GM19324 (cell line): ENCODE measurements at regions not wholly inside any gene's neighbourhood (a gene's known extent, or its start where the extent isn't known, plus 50 kb on each side); places are given as distances from the start of the nearest gene placed in this dataset.
"Not testable (repeated sequence)": the region's sequence is repeated elsewhere in the genome, so short reads cannot be mapped to it uniquely, and the experiment has no call there.

ENCODE experiments used
- ATAC-seq: cut with Tn5 transposase; IDR thresholded peaks from one replicate; pipeline ENCODE4 v1.9.1; 2021; ENCODE audit warnings: mild to moderate bottlenecking, moderate library complexity; ENCODE audit not compliant: unreplicated experiment, low FRiP score

DNA sequence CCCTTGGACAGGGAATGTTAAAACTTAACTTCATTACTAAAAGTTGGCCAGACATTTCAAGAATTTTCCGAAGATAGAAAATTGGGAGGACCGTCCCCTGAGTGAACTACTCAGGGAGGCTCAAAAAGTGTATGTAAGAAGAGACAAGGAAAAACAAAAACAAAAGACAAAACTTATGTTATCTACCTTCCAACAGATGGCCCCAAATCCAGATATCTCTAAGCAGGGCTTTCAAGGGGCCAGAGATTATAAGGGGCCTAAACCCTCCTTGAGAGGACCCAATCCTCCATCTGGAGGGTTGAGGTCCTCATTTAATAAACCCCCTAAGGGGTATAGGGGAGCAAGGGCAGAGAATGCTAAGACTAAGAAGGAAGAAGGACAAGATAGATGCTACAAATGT, 203.6 kb downstream of the SH2D4B start:
- no peak for ATAC-seq

- ATAC-seq: no peak
Observed at GRCh38 chr10:80750268-80750667, 212.6 kb downstream of the SH2D4B start.

- ATAC-seq: no peak
Observed at GRCh38 chr10:80751940-80752339, 214.2 kb downstream of the SH2D4B start.

- ATAC-seq: no peak
Observed at GRCh38 chr10:80753612-80754011, 215.9 kb downstream of the SH2D4B start.

DNA sequence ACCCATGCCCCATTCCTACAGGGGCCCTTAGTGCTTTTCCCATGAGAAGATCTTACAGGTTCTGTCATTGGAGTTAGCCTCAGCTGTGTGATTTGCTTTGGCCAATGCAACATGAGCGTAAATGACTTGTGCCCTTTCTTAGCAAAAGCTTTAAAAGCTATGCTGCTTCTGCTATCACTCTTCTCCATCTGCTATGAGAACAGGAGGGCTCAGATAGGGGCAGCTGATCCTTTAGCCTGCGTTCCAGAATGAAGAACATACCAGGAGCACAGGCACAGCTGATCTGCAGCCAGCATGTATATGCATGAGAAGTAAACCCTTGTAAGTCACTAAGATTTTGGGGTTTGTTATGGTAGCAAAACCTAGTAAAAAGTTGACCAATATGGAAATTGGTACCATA, 218.2 kb downstream of the SH2D4B start:
- ATAC-seq: no peak

GRCh38 chr10:80759693-80760092, 222.0 kb downstream of the SH2D4B start:
- no peak for ATAC-seq

DNA sequence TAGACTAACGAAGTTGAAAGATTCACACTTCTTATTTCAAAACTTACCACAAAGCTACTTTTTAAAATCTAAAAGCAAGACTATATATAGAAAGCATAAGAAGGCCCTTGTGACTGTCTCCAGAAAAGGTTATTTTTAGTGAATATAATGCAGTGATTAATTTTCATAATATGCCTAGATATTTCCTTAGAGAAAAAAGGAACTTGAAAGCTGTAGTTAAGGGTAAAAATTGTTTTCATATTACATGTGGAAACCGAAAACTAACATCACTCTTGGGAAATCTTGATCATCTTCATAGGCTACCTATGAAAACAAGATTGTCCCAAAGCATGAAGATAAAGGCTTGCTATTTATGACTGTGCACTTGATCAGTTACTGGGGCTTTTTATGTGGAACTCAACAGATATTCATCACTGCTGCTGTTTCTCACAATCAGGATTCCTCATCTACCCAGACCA, 223.2 kb downstream of the SH2D4B start:
- no peak for ATAC-seq

GRCh38 chr10:80767963-80768362, 230.3 kb downstream of the SH2D4B start:
- ATAC-seq: no peak

DNA sequence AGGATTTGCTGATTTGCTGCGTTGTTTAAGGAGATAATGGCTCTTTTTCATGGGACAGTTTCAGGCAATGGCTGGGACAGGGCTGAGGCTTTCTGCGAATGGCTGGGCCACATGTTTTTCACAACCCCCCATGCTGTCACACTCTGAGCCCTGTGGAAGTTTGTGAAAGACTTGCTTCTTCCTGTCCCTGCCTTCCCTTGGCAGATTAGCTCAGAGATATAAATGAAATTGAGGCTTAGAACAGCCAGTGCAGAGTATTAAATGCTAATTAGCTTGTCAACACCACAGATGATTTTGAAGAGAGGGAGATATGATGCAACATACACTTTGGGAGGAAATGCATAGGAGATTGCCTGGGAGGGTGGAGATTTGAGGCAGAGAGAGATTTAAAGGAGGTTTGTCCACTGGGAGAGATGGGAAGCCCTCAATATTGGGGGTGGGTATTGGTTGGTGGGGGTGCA, 232.0 kb downstream of the SH2D4B start:
- ATAC-seq: no peak

DNA sequence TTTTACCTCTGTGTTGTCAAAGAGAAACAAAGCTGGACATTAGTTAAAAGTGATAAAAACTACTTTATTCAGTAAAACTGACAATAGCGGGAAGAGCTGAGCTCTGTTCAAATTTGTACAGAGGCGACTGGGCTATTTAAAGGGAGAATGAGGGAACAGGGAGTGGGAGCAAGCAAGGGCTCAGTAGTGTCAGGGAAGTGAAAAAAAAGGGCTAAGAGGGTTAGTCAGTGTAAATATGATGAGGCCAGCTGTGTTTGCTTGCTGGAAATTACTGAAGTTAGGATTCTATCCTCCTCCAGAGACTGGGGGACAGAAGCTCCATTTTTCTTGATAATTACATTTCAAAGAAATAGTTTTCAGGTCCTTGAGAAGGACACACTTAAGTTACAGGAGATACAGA, 232.5 kb downstream of the SH2D4B start:
- no peak for ATAC-seq

- ATAC-seq: no peak
Observed at GRCh38 chr10:80771285-80771684, 233.6 kb downstream of the SH2D4B start.

DNA sequence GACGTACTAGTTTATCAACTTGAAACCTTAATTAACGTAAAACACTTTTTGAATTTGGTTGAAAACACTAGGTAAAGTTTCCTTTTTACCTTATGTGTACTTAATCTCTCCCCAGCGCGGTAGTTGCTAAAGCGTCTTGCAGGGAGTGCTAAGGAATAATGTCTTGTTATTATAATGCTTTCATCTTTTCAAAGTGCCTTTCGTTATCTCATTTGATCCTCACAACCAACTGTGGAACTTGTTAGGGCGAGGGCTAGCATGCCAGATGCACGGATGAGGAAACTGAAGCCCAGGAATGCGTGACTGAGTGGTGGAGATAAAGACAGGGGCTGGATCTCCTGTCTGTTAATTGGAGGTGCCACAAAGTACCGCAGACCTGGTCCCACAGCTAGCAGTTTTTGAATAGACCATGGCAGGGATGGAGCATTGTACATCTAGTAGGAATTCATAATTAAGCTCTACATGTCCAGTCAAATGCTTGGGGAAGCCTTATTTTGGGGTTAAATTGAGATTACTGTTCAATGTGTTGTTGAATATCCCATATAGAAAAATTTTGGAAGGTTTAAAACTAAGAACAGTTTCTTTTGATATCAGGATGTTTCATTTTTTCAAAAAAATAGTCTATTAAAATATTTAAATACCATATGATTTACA, 234.3 kb downstream of the SH2D4B start:
- no peak for ATAC-seq

GRCh38 chr10:80772596-80772995, 234.9 kb downstream of the SH2D4B start:
- ATAC-seq: no peak

- no peak for ATAC-seq
Observed at GRCh38 chr10:80784695-80785094, 247.0 kb downstream of the SH2D4B start.

DNA sequence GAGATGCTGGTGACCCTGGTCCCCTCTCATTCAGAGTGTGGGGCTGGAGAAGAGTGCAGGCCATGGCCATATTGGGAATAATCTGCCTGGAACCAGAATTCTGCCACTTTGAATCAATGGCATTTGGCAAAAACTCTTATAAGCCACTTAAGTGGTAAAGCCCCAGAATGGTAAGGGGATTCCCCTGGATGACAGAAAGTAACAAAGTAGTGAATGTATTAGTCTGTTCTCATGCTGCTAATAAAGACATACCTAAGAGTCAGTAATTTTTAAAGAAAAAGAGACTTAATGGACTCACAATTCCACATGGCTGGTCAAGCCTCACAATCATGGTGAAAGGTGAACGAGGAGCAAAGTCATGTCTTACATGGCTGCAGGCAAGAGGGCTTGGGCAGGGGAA, 248.6 kb downstream of the SH2D4B start:
- no peak for ATAC-seq

GRCh38 chr10:80787952-80788351, 250.2 kb downstream of the SH2D4B start:
- no peak for ATAC-seq

GRCh38 chr10:80794994-80795393, 257.3 kb downstream of the SH2D4B start:
- ATAC-seq: no peak

- ATAC-seq: no peak
Observed at GRCh38 chr10:80805343-80806020, 267.8 kb downstream of the SH2D4B start.

- ATAC-seq: no peak
Observed at GRCh38 chr10:80814147-80814652, 276.5 kb downstream of the SH2D4B start.

DNA sequence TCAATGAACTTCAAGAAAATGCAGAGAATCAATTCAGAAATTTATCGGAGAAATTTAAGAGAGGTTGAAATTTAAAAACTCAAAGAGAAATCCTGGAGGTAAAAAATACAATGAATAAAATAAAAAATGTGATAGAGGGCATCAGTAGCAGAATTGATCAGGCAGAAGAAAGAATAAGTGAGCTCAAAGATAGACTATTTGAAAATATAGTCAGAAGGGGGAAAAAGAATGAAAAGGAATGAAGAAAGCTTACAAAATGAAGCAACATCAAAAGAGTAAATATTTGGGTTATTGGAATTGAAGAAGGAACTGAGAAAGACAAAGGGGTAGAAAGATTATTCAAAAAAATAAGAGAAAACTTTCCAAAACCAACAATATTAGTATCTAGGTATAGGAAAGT, 291.4 kb downstream of the SH2D4B start:
- no peak for ATAC-seq

DNA sequence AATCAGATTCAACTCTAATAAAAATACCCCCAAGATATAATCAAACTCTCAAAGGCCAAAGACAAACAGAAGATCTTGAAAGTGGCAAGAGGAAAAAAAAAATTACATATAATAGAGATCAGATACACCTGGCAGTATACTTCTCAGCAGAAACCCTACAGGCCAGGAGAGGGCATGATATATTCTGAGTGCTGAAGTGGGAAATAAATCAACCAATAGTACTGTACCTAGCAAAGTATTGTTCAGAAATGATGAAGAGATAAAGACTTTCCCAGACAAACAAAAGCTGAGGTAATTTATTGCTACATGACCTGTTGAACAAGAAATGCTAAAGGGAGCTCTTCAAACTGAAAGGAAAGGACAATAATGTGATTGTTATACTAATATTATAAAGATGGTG, 291.9 kb downstream of the SH2D4B start:
- no peak for ATAC-seq

- not testable (repeated sequence) for ATAC-seq
Observed at GRCh38 chr10:80832693-80833092, 295.0 kb downstream of the SH2D4B start.
